ENCODE measurements at regions not wholly inside any gene's neighbourhood (a gene's known extent, or its start where the extent isn't known, plus 50 kb on each side); places are given as distances from the start of the nearest gene placed in this dataset.

DNA sequence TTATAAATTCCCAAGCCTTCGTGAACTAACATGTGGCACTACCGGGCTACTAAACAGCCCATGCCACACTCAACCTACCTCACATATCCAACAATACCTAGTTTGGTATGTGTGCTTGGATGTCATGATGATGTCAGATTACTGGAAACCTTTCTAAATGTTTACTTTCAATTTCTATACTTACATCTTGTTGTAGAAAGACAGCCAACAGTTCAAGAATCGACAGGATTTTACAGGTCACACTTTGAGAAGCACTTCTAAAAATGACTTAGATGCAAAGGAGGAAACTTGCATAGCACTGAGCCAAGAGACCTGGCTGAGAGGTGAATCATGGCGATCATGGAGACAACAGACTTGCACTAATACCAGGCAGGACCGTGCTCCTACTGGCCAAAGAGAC, 209.9 kb downstream of the COL4A1 start:
- Histone ChIP-seq H3K4me3 (ENCODE audit: low read depth in 1 of 5, low read length in 5 of 5) (no peak overlapping the region), H3K9ac (ENCODE audit: low read length in 5 of 5) (no peak overlapping the region), H3K9me3 (ENCODE audit: control insufficient read depth in 5 of 5, low read length in 5 of 5) (peaks cover 0 to 20% (median 13%) of the 10 kb centered on the region in 5 donors), H3K36me3 (ENCODE audit: control insufficient read depth in 5 of 5, insufficient read depth in 5 of 5, low read length in 5 of 5) (no peaks in the 10 kb centered on the region), H3K27ac (ENCODE audit: low read depth, low read length) (no peak overlapping the region), H3K27me3 (ENCODE audit: control insufficient read depth in 5 of 5, insufficient read depth in 4 of 5, low read length in 5 of 5) (no peaks in the 10 kb centered on the region), H3K4me1 (ENCODE audit: control insufficient read depth in 5 of 5, insufficient read depth in 5 of 5, low read length in 5 of 5) (peaks cover 8 to 18% (median 13%) of the 10 kb centered on the region in 5 donors)

DNA sequence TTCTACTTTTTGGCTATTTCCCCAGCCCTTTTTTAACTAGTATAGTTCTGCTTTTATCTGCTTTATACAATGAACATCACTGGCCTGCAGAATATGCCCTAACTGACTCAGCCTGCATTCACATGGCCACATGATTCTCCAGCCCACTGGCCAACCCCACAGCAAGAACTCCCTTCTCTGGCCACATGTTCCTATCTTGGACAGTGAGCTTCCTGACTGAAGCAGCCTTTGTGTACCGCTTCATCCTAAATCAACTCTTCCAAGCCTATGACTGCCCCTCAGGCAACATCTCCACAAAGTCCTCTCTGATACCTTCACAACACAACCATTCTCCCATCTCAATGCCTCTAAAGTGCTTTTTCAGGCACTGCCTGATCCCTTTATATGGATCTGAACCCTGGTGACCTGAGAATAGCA, 214.1 kb downstream of the COL4A1 start:
- Histone ChIP-seq H3K4me1 (ENCODE audit: control insufficient read depth in 5 of 5, insufficient read depth in 5 of 5, low read length in 5 of 5) (peaks cover 8 to 18% (median 13%) of the 10 kb centered on the region in 5 donors), H3K9ac (ENCODE audit: low read length in 5 of 5) (no peak overlapping the region), H3K36me3 (ENCODE audit: control insufficient read depth in 5 of 5, insufficient read depth in 5 of 5, low read length in 5 of 5) (no peaks in the 10 kb centered on the region), H3K9me3 (ENCODE audit: control insufficient read depth in 5 of 5, low read length in 5 of 5) (no peaks in the 10 kb centered on the region), H3K4me3 (ENCODE audit: low read depth in 1 of 5, low read length in 5 of 5) (no peak overlapping the region), H3K27ac (ENCODE audit: low read depth, low read length) (no peak overlapping the region), H3K27me3 (ENCODE audit: control insufficient read depth in 5 of 5, insufficient read depth in 4 of 5, low read length in 5 of 5) (no peaks in the 10 kb centered on the region)

DNA sequence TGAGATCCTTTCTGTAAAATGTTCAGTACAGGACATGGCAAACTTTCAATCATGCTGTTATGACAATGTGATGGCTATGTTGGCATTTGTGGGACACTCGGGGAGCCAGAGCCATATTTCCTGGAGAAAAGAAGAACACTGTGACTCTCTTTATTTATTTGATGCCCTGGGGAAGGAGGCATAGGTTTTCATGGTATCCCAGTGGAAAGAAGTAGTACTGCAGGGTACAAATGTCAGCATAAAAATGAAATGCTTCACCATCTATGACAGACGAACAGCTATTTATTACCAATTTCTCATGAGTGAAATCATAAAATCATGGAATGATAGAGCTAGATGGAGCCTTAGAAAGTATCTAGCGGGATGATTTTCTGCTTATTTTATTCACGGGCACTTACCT, 217.1 kb downstream of the COL4A1 start:
- H3K9ac ChIP-seq (ENCODE audit: low read length in 5 of 5), result no peak overlapping the region
- H3K9me3 ChIP-seq (ENCODE audit: control insufficient read depth in 5 of 5, low read length in 5 of 5), result peaks cover 0 to 9% (median 5%) of the 10 kb centered on the region in 5 donors
- no peak overlapping the region for H3K27ac ChIP-seq (ENCODE audit: low read depth, low read length)
- no peaks in the 10 kb centered on the region for H3K27me3 ChIP-seq (ENCODE audit: control insufficient read depth in 5 of 5, insufficient read depth in 4 of 5, low read length in 5 of 5)
- H3K36me3 ChIP-seq (ENCODE audit: control insufficient read depth in 5 of 5, insufficient read depth in 5 of 5, low read length in 5 of 5), result no peaks in the 10 kb centered on the region
- H3K4me1 ChIP-seq (ENCODE audit: control insufficient read depth in 5 of 5, insufficient read depth in 5 of 5, low read length in 5 of 5), result peaks cover 7 to 15% (median 10%) of the 10 kb centered on the region in 5 donors
- H3K4me3 ChIP-seq (ENCODE audit: low read depth in 1 of 5, low read length in 5 of 5), result no peak overlapping the region

DNA sequence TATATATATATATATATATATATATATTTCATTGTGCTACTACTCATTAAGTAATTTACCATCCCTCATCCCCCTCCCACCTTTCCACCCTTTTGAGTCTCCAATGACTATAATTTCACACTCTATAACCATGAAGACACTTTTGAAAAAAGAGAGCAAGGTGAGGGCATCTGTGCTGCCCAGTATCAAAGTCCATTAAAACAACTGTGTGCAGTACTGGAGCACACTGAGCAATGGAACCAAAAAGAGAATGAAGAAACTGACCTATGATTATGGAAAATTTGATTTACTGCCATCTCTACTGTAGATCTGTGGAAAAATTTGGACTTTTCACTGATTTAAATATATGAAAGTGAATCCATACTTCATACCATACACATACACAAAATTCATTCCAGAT, 217.9 kb downstream of the COL4A1 start:
- Histone ChIP-seq H3K27me3 (ENCODE audit: control insufficient read depth in 5 of 5, insufficient read depth in 4 of 5, low read length in 5 of 5) (no peaks in the 10 kb centered on the region), H3K4me3 (ENCODE audit: low read depth in 1 of 5, low read length in 5 of 5) (no peak overlapping the region), H3K4me1 (ENCODE audit: control insufficient read depth in 5 of 5, insufficient read depth in 5 of 5, low read length in 5 of 5) (peaks cover 0 to 8% (median 2%) of the 10 kb centered on the region in 5 donors), H3K9ac (ENCODE audit: low read length in 5 of 5) (no peak overlapping the region), H3K36me3 (ENCODE audit: control insufficient read depth in 5 of 5, insufficient read depth in 5 of 5, low read length in 5 of 5) (no peaks in the 10 kb centered on the region), H3K27ac (ENCODE audit: low read depth, low read length) (no peak overlapping the region), H3K9me3 (ENCODE audit: control insufficient read depth in 5 of 5, low read length in 5 of 5) (peaks cover 0 to 9% (median 5%) of the 10 kb centered on the region in 5 donors)

DNA sequence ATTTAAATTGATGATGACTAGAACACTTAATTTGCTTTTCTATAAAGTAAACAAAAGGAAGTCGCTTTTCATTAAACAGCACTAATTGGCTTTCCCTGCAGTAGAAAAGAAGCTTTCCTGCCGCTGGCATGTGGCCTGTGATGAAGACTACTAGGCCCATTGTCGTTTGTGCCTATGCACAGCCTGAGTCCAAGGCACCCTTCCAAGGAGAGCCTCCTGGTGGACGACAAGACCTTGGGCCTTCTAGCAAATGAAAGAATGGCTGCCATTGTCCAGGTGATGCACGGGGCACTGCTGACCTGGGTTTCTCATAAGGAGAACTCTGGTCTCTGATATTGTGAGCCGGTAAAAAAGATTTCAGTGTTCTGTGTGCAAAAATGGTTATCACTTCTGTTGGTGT, 233.0 kb downstream of the COL4A1 start:
- Histone ChIP-seq H3K27me3 (ENCODE audit: control insufficient read depth in 5 of 5, insufficient read depth in 4 of 5, low read length in 5 of 5) (peaks cover 0 to 5% (median 0%) of the 10 kb centered on the region in 5 donors), H3K27ac (ENCODE audit: low read depth, low read length) (no peak overlapping the region), H3K4me1 (ENCODE audit: control insufficient read depth in 5 of 5, insufficient read depth in 5 of 5, low read length in 5 of 5) (no peaks in the 10 kb centered on the region), H3K9me3 (ENCODE audit: control insufficient read depth in 5 of 5, low read length in 5 of 5) (no peaks in the 10 kb centered on the region), H3K4me3 (ENCODE audit: low read depth in 1 of 5, low read length in 5 of 5) (no peak overlapping the region), H3K9ac (ENCODE audit: low read length in 5 of 5) (no peak overlapping the region), H3K36me3 (ENCODE audit: control insufficient read depth in 5 of 5, insufficient read depth in 5 of 5, low read length in 5 of 5) (no peaks in the 10 kb centered on the region)

DNA sequence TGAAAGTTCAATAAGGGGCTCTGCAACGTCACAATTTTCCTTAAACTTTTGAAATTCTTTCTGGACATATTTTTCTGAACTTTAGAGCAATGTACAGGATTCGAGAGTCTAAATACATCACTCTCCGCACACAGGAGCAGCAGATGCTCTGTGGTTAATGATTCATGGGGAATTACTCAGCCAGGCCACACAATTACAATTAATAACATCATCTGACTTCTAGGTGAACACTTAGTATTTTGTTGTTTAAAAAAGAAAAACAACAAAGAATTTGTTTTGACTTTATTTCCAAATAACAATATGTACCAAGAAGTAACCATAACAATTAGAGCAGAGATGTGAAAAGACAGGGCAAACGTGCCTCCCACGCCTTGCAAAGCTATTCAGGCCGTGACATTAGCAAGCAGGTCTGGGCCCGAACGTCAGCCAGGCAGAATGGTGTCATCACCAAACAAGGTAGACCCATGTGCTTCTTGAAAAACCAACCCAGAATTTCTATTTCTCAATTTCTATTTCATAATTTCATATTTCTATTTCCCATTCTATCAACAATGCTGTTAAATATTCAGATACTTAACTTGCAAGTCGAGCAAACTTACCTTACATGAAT, 236.3 kb downstream of the COL4A1 start:
- Histone ChIP-seq H3K9me3 (ENCODE audit: control insufficient read depth in 5 of 5, low read length in 5 of 5) (no peaks in the 10 kb centered on the region), H3K4me3 (ENCODE audit: low read depth in 1 of 5, low read length in 5 of 5) (no peak overlapping the region), H3K27me3 (ENCODE audit: control insufficient read depth in 5 of 5, insufficient read depth in 4 of 5, low read length in 5 of 5) (peaks cover 0 to 5% (median 0%) of the 10 kb centered on the region in 5 donors), H3K36me3 (ENCODE audit: control insufficient read depth in 5 of 5, insufficient read depth in 5 of 5, low read length in 5 of 5) (no peaks in the 10 kb centered on the region), H3K27ac (ENCODE audit: low read depth, low read length) (no peak overlapping the region), H3K4me1 (ENCODE audit: control insufficient read depth in 5 of 5, insufficient read depth in 5 of 5, low read length in 5 of 5) (peaks cover 0 to 10% (median 0%) of the 10 kb centered on the region in 5 donors), H3K9ac (ENCODE audit: low read length in 5 of 5) (no peak overlapping the region)

DNA sequence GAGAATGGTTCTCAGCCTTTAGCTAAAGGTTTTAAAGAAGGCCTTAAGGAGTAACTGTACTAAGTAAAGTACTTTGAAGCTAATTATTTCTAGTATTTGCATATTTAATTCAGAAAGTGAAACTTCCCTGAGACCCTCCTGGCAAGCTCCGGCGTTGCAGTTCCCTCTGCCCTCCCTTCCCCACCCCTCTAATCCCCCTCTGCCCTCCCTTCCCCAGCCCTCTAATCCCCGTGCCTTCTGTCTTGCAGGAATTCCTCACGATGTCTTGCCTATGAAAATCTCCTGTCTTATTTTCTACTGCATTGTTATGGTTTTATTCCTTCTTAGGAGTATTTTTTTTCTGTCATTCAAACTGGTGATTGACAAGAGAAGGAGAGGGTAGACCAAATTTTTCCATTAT, 236.9 kb downstream of the COL4A1 start:
- no peaks in the 10 kb centered on the region for H3K36me3 ChIP-seq (ENCODE audit: control insufficient read depth in 5 of 5, insufficient read depth in 5 of 5, low read length in 5 of 5)
- H3K9me3 ChIP-seq (ENCODE audit: control insufficient read depth in 5 of 5, low read length in 5 of 5), result no peaks in the 10 kb centered on the region
- H3K4me3 ChIP-seq (ENCODE audit: low read depth in 1 of 5, low read length in 5 of 5), result no peak overlapping the region
- no peak overlapping the region for H3K9ac ChIP-seq (ENCODE audit: low read length in 5 of 5)
- H3K4me1 ChIP-seq (ENCODE audit: control insufficient read depth in 5 of 5, insufficient read depth in 5 of 5, low read length in 5 of 5), result peaks cover 0 to 10% (median 0%) of the 10 kb centered on the region in 5 donors
- peaks cover 0 to 5% (median 0%) of the 10 kb centered on the region in 5 donors for H3K27me3 ChIP-seq (ENCODE audit: control insufficient read depth in 5 of 5, insufficient read depth in 4 of 5, low read length in 5 of 5)
- no peak overlapping the region for H3K27ac ChIP-seq (ENCODE audit: low read depth, low read length)

DNA sequence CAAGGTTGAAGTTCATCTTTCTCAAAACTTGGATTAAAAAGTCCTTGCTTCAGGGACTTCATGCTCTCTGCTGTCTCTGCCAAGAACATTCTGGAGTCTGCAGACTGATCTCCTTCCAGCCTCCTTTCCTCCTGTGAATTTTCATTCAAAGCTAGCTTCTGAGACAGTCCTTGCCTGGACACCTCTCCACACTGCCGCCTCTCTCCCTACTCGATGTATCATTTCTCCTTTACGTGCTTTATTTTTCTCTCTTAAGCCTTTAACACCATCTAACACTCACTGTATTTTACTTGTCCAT, 238.8 kb downstream of the COL4A1 start:
- Histone ChIP-seq H3K27ac (ENCODE audit: low read depth, low read length) (no peak overlapping the region), H3K27me3 (ENCODE audit: control insufficient read depth in 5 of 5, insufficient read depth in 4 of 5, low read length in 5 of 5) (peaks cover 0 to 5% (median 0%) of the 10 kb centered on the region in 5 donors), H3K4me1 (ENCODE audit: control insufficient read depth in 5 of 5, insufficient read depth in 5 of 5, low read length in 5 of 5) (peaks cover 0 to 10% (median 0%) of the 10 kb centered on the region in 5 donors), H3K36me3 (ENCODE audit: control insufficient read depth in 5 of 5, insufficient read depth in 5 of 5, low read length in 5 of 5) (no peaks in the 10 kb centered on the region), H3K9me3 (ENCODE audit: control insufficient read depth in 5 of 5, low read length in 5 of 5) (no peaks in the 10 kb centered on the region), H3K9ac (ENCODE audit: low read length in 5 of 5) (no peak overlapping the region), H3K4me3 (ENCODE audit: low read depth in 1 of 5, low read length in 5 of 5) (no peak overlapping the region)

DNA sequence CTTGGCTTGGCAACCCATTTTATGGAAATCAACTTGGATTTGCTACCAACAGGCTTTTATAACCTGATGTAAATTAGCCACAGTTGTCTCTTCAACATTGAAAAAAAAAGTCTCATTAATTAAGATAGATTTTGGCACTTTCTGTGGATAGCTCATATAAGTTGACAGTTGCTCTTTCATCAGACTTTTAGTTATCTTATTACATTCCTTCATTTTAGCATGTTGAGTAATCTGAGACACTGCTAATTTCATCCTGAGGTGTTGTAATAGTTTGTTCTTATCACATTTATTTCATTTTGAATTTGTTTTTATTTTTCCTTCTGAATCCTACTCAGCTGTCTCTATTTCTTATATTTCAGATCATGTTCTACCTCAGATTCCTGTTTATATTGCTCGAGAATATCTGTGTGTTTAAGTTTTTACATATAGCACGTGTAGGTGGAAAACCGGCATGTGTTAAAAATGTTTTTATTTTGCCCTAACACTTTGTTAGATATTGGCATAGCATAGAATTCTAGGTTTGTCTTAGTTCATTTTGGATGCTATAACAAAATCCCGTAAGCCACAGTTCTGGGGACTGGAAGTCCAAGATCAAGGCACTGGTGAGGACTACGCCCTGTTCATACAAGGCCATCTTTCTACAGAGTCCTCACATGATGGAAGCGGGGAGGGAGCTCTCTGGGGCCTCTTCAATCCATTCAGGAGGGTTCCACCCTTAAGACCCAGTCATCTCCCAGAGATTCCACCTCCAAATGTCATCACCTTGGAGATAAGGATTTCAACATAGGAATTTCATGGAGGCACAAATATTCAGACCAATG, 239.4 kb downstream of the COL4A1 start:
- Histone ChIP-seq H3K9me3 (ENCODE audit: control insufficient read depth in 5 of 5, low read length in 5 of 5) (no peaks in the 10 kb centered on the region), H3K4me3 (ENCODE audit: low read depth in 1 of 5, low read length in 5 of 5) (no peak overlapping the region), H3K36me3 (ENCODE audit: control insufficient read depth in 5 of 5, insufficient read depth in 5 of 5, low read length in 5 of 5) (no peaks in the 10 kb centered on the region), H3K27me3 (ENCODE audit: control insufficient read depth in 5 of 5, insufficient read depth in 4 of 5, low read length in 5 of 5) (peaks cover 0 to 2% (median 0%) of the 10 kb centered on the region in 5 donors), H3K9ac (ENCODE audit: low read length in 5 of 5) (no peak overlapping the region), H3K27ac (ENCODE audit: low read depth, low read length) (no peak overlapping the region), H3K4me1 (ENCODE audit: control insufficient read depth in 5 of 5, insufficient read depth in 5 of 5, low read length in 5 of 5) (peaks cover 0 to 10% (median 0%) of the 10 kb centered on the region in 5 donors)

DNA sequence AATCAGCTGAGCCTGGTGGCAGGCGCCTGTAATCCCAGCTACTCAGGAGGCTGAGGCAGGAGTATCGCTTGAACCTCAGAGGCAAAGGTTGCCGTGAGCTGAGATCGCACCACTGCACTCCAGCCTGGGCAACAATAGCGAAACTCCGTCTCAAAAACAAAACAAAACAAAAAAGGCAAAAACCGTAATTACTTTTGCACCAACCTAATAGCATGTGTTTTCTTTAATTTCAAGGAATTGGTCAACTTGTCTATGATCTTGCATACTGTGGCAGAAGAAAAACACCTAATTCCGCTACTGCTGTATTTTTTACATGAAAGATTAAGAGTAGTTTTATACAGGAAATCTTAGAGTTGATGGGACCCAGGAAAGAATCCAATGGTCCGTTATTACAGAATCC, 241.2 kb downstream of the COL4A1 start:
- no peak overlapping the region for H3K27ac ChIP-seq (ENCODE audit: low read depth, low read length)
- H3K27me3 ChIP-seq (ENCODE audit: control insufficient read depth in 5 of 5, insufficient read depth in 4 of 5, low read length in 5 of 5), result no peaks in the 10 kb centered on the region
- no peaks in the 10 kb centered on the region for H3K36me3 ChIP-seq (ENCODE audit: control insufficient read depth in 5 of 5, insufficient read depth in 5 of 5, low read length in 5 of 5)
- peaks cover 0 to 21% (median 4%) of the 10 kb centered on the region in 5 donors for H3K4me1 ChIP-seq (ENCODE audit: control insufficient read depth in 5 of 5, insufficient read depth in 5 of 5, low read length in 5 of 5)
- H3K9me3 ChIP-seq (ENCODE audit: control insufficient read depth in 5 of 5, low read length in 5 of 5), result no peaks in the 10 kb centered on the region
- H3K9ac ChIP-seq (ENCODE audit: low read length in 5 of 5), result no peak overlapping the region
- no peak overlapping the region for H3K4me3 ChIP-seq (ENCODE audit: low read depth in 1 of 5, low read length in 5 of 5)
